ENCODE measurements at regions not wholly inside any gene's neighbourhood (a gene's known extent, or its start where the extent isn't known, plus 50 kb on each side); places are given as distances from the start of the nearest gene placed in this dataset.
"Not testable (repeated sequence)": the region's sequence is repeated elsewhere in the genome, so short reads cannot be mapped to it uniquely, and the experiment has no call there.

DNA sequence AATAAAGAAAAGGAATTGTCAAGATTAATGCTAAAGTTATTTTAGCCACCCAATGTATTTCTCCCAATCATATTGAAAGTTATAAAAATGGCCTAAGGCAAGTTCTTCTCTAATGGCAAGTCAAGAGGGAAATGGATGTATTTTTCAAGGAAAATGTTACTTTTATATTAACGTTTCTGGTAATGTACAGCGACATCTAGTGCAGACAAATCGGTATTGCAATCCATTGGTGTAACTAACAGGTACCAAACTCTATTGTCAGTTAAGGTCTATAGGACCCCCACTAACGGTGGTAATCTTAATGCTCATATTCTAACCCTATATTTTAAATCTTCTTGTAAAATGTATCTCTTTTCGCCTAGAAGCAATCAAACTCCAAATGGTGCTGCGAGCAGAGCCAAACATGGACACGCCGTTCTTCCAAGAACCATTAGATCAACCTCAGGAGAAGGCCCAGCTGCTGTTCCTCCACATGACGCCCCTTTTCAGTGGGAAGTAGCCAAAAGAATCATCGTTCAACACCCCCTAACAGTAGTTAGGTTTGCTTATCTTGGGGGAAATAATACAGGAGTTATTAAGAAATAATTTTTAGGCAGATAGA, 98.5 kb upstream of the PABPC3 start:
- DNase-seq, result no peak
- intact Hi-C loops (cut with DNase I), result loop anchor here in 5 of 10 donors (5.0 to 10.0 kb wide), 3 partner anchors 40 to 303 kb away; no protein-coding TSS in a partner anchor
- no peak for ATAC-seq
- 30 to 32% methylated on average over 10 of the region's 10 CpGs for WGBS, 2 donors
- H3K36me3 ChIP-seq, result no peaks in the 10 kb centered on the region
- H3K4me3 ChIP-seq, result no peak overlapping the region
- peaks cover 0 to 46% (median 22%) of the 10 kb centered on the region in 7 donors for H3K27me3 ChIP-seq
- no peaks in the 10 kb centered on the region for H3K9me3 ChIP-seq
- TF ChIP-seq, protein P1, sequence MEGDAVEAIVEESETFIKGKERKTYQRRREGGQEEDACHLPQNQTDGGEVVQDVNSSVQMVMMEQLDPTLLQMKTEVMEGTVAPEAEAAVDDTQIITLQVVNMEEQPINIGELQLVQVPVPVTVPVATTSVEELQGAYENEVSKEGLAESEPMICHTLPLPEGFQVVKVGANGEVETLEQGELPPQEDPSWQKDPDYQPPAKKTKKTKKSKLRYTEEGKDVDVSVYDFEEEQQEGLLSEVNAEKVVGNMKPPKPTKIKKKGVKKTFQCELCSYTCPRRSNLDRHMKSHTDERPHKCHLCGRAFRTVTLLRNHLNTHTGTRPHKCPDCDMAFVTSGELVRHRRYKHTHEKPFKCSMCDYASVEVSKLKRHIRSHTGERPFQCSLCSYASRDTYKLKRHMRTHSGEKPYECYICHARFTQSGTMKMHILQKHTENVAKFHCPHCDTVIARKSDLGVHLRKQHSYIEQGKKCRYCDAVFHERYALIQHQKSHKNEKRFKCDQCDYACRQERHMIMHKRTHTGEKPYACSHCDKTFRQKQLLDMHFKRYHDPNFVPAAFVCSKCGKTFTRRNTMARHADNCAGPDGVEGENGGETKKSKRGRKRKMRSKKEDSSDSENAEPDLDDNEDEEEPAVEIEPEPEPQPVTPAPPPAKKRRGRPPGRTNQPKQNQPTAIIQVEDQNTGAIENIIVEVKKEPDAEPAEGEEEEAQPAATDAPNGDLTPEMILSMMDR (IDR thresholded peaks at IDR 0.05), result peak; percentile 36 to 82 (median 74)
- H3K4me1 ChIP-seq, result no peaks in the 10 kb centered on the region
- no peak overlapping the region for H3K27ac ChIP-seq

DNA sequence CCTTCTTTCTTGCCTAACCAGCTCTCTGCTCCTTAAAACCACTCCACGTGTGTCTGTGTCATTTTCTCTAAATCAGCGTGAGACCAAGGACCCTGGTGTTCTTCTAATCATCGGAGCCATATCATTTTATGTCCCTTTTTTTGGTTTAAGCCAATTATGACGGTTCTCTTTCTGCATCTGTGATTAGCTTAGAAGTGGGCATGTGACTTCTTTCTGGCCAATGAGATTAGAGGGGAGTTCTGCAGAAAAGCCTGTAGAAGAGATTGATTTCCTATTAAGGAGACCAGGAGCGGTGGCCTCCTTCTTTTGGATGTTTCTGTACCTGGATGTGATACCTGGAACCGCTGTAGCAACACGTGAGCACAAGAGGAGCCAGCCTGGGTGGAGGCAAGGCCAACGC, 97.5 kb upstream of the PABPC3 start:
- no peak for DNase-seq

DNA sequence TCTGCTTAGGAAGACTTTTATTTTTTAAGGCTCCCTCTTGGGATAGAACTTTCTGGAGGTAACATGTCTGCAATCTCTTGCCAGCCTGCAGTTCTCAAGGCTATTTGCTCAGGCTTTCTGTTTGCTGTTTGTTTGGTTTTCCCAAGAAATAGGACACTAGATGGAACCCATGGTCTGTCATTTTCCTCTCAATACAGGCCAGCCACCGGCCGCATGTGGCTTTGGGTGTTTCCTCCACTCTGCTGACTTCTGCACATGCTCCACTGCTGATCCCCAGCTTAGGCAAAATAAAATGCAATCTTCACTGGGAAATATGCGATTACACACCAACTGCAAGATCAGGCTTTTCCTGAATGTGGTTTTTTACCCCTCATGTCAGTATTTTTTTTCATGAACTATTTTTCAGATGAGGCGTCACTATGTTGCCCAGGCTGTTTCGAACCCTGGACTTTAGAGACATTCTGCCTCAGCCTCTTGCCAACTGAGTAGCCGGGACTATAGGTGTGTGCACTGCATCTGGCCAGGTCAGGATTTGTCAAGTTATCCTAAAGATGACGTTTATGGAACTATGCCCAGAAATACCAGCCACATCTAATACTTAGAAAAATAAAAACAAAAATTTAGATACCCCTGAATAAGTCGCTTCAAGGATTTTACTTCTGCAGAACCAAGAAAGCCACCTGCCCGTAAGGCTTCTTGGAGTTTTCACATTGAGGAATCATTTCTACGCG, 94.3 kb upstream of the PABPC3 start:
- H3K4me3 ChIP-seq, result no peak overlapping the region
- H3K27me3 ChIP-seq, result peaks cover 0 to 46% (median 27%) of the 10 kb centered on the region in 7 donors
- 71 to 76% methylated on average over 11 of the region's 11 CpGs for WGBS, 2 donors
- H3K9me3 ChIP-seq, result no peaks in the 10 kb centered on the region
- DNase-seq (no peak), ATAC-seq (no peak)
- no peak overlapping the region for H3K27ac ChIP-seq
- intact Hi-C loops (cut with DNase I), result loop anchor here in 6 of 10 donors (5.0 to 10.0 kb wide), 4 partner anchors 36 to 1073 kb away; no protein-coding TSS in a partner anchor
- H3K4me1 ChIP-seq, result no peaks in the 10 kb centered on the region
- TF ChIP-seq, protein P1 (IDR thresholded peaks at IDR 0.05), result no peak
- no peaks in the 10 kb centered on the region for H3K36me3 ChIP-seq

More for the DNA sequence above, 97.5 kb upstream of the PABPC3 start:
- Histone ChIP-seq H3K36me3 (no peaks in the 10 kb centered on the region), H3K4me3 (no peak overlapping the region), H3K9me3 (no peaks in the 10 kb centered on the region), H3K27ac (no peak overlapping the region), H3K27me3 (peaks cover 0 to 51% (median 32%) of the 10 kb centered on the region in 7 donors), H3K4me1 (no peaks in the 10 kb centered on the region)
- ATAC-seq, result no peak
- TF ChIP-seq, protein P1 (IDR thresholded peaks at IDR 0.05), result no peak
- 84 to 86% methylated on average over 8 of the region's 8 CpGs for WGBS, 2 donors
- intact Hi-C loops (cut with DNase I), result loop anchor here in 5 of 10 donors (5.0 to 10.0 kb wide), 3 partner anchors 39 to 304 kb away; no protein-coding TSS in a partner anchor

DNA sequence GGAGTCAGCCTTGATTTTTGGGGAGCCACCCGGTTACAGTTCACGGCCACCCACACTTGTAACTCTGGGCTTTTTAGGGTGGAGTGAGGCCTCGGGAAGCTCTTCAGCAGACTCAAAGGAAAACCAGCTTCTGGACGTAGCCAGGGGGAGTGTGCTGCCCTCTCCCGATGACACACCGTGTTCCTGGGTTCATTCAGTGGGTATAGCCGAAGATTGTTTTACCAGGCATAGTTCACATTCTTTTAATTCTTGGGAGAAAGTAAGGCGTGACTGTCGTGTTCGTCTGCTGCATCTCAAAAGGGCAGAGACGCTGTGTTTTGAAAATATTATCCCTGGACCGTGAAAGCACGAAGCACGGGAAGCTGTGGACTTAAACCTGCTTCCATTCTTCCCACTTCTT, 93.6 kb upstream of the PABPC3 start:
- DNase-seq, H3K4me1 ChIP-seq, H3K36me3 ChIP-seq, H3K9me3 ChIP-seq, H3K27ac ChIP-seq, ATAC-seq, H3K4me3 ChIP-seq: not testable (repeated sequence)
- 27 to 33% methylated on average over 14 of the region's 14 CpGs for WGBS, 2 donors
- intact Hi-C loops (cut with DNase I), result loop anchor here in 6 of 10 donors (5.0 to 10.0 kb wide), 4 partner anchors 35 to 1072 kb away; no protein-coding TSS in a partner anchor
- H3K27me3 ChIP-seq, result peaks cover 0 to 47% (median 27%) of the 10 kb centered on the region in 7 donors

DNA sequence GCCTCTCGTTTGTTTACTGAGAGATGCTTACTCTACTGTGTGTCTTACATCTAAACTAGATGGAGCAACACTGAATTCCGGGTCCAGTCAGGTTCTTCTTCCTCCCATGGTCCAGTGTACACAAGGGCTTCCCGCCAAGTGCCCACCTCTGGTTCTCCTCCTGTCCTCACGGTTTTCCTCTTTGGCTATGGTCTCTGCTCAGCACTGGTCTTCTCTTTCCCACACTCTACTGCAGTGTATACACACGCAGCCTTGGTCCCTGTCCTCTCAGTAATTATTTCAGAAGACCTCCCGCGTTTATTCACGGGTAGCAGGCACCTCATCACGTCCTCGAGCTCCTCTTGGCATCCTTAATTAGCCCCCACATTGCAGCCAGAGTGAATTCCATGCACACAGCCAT, 91.4 kb upstream of the PABPC3 start:
- H3K4me3 ChIP-seq, ATAC-seq, H3K9me3 ChIP-seq, H3K4me1 ChIP-seq, DNase-seq, H3K36me3 ChIP-seq, H3K27ac ChIP-seq: not testable (repeated sequence)
- intact Hi-C loops (cut with DNase I), result loop anchor here in 6 of 10 donors (5.0 to 10.0 kb wide), 4 partner anchors 33 to 1070 kb away; no protein-coding TSS in a partner anchor
- peaks cover 0 to 33% (median 21%) of the 10 kb centered on the region in 7 donors for H3K27me3 ChIP-seq
- 80 to 89% methylated on average over 3 of the region's 10 CpGs for WGBS, 2 donors

All from heart right ventricle (tissue), 16 donors.